NT2/D1 (cell line): ENCODE measurements at regions not wholly inside any gene's neighbourhood (a gene's known extent, or its start where the extent isn't known, plus 50 kb on each side); places are given as distances from the start of the nearest gene placed in this dataset.

Experiments used
- YY1 ChIP-seq: IDR thresholded peaks from 2 replicates; pipeline ENCODE4 v1.6.1; 2011; ENCODE audit not compliant: insufficient read length, insufficient read depth
- ZNF274 ChIP-seq: IDR thresholded peaks from 2 replicates; pipeline ENCODE4 v1.6.1; 2011; ENCODE audit warnings: mild to moderate bottlenecking, low read depth, low read length

- no peak for TF ChIP-seq ZNF274
- TF ChIP-seq YY1: no peak
Measured at GRCh38 chr2:66327066-66327740, 107.7 kb upstream of the MEIS1 start.
